HG03354 (cell line): ENCODE measurements at regions not wholly inside any gene's neighbourhood (a gene's known extent, or its start where the extent isn't known, plus 50 kb on each side); places are given as distances from the start of the nearest gene placed in this dataset.

Experiments
- ATAC-seq: cut with Tn5 transposase; IDR thresholded peaks from one replicate; pipeline ENCODE4 v1.9.1; 2021; ENCODE audit warnings: mild to moderate bottlenecking; ENCODE audit not compliant: unreplicated experiment, poor library complexity, severe bottlenecking

DNA sequence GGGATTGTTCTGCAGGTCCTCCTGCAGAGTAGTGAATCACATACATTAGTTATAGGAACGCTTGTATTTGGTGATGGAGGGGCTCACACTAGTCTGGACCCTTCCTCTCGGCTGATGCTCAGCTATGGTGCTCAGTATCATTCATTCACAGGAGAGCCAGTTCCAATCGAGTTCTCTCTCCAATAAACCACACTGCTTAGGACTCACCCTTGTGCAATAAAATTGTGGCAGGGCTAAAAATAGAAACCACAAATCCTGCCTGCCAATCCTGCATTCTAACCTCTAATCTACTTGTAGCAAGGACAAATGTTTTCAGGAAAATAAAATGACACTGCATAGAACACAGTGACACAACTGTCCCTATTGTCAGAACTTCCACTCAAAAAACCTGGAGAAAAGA, 138.4 kb upstream of the TBL1XR1 start:
- no peak for ATAC-seq

- ATAC-seq: no peak
Observed at GRCh38 chr3:177336873-177337450, 139.7 kb upstream of the TBL1XR1 start.

DNA sequence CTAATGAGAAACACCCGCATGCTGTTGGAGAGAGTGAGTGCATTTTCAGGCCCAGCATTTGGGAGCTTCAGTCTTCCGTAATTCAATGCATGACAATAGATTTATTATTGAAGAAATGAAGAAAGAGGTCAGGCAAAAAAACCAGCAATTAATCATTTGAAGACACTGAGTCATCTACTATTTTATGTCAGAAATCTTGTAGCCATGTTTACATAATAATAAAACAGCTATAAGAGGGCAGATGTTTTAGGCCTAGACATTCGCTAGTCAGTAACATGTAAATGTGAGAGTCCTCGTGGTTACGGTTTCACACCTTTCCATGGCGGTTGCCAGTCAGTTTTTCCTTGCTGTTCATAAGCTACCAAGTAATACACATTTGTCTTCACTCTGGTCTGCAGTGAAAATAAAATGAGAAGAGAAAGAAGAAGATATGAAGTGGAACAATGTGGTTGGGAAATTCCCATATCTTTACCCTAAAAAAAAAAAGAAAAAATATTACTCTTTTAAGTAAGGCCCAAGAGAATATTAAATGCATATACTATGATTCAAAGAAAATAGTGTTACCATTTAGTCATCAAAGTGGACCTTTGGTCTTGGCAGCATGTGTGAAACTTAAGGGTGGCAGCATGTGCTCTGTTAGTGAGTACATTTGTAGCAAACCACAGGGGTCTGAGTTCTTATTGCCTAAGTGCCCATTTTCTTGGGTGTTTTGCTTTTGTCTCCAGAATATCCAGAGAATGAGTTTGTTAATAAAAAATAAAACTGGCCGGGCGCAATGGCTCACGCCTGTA, 140.5 kb upstream of the TBL1XR1 start:
- ATAC-seq: peak; percentile 85

DNA sequence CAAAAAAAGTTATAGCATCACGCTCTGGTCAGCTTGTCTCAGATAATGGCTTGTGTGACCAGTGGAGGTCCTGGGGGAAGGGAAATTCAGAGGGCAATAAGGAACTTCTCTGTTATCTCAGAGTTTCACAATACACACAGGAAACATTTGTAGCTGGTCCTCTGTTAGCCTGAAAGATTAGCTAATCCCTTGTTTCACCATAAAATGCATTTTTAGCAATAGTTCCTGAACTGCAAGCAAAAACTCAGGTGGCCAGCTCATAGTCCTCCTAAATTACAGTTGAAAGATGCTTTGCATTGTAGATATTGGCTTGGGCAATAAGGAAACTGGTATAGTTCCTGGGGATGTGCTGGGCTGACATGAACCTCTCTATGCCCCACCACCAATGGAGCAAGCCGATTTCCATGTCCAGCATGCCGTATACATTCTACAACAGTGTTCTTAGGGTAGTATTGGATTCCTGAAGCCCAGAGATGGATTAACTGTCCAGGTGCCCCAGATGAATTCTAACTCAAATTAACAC, 141.5 kb upstream of the TBL1XR1 start:
- ATAC-seq: peak; percentile 40

- peak; percentile 15 for ATAC-seq
Observed at GRCh38 chr3:177339220-177339703, 142.0 kb upstream of the TBL1XR1 start.

- no peak for ATAC-seq
Observed at GRCh38 chr3:177340243-177340830, 143.1 kb upstream of the TBL1XR1 start.

- ATAC-seq: no peak
Observed at GRCh38 chr3:177341736-177342419, 144.6 kb upstream of the TBL1XR1 start.

DNA sequence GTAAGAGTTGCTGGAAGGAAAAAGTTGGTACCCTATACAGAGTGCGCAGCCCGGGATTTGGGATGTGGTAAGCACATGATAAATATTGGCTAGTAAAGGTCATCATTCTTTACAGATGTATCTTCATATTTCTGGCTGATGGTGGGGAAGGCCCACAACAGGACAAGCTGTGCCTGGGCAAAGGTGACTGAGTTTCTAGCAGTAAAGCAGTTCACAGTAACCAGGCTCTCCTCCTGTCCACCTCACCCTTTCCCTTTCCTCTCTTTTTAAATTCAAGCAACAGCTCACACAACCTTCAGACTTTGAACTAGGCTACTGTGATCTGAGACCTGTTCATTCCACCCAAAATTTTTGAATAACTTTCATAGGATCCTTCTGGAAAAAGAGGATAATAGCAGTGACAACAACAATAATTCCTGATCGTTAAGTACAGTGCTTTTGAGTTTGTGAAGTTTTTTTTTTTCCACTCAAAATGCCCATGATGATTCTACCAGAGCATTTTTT, 145.9 kb upstream of the TBL1XR1 start:
- ATAC-seq: no peak

DNA sequence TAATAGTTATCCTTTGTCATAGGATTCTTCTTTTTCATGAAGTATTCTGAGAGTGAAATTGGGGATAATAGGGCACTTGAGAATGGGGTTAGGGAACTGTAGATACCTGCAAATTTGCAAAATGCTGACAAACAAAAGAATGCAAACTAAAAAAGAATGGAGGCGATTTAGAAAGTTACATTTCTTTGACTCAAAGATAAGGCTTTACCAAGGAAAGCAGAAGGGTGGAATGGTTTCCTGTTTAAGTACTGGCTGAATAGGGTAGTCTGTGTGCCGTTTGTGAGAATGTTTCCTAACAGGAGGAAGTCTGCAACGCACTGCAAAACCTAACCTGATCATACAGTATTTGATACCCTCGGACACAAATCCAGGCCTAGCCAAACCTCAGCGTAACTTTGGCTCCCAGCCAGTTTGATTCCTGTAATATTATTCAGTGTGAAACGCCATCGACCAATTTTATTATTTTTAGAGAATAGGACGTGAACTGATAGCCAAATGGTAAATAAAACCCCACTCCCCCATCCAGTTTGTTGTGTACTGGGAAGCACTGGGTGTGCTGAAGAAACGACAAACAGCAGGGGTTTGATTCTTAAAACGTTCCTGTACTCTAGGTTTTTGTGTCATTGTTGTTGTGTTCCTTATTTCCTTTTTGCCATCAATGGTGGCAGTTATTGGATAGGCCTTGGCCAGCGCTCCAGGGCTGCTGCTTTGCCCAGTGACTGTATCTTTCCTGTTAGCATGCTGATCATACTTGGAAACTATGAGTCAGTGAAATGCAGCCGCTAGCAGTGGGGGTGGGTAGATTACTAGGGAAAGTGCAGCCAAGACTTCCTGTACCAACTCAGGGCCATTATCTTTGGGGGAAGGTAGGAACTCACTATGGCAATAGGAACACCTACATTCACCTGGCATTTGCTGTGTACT, 148.0 kb upstream of the TBL1XR1 start:
- peak; percentile 86 for ATAC-seq

- ATAC-seq: peak; percentile 28
Observed at GRCh38 chr3:177345973-177346503, 148.8 kb upstream of the TBL1XR1 start.

DNA sequence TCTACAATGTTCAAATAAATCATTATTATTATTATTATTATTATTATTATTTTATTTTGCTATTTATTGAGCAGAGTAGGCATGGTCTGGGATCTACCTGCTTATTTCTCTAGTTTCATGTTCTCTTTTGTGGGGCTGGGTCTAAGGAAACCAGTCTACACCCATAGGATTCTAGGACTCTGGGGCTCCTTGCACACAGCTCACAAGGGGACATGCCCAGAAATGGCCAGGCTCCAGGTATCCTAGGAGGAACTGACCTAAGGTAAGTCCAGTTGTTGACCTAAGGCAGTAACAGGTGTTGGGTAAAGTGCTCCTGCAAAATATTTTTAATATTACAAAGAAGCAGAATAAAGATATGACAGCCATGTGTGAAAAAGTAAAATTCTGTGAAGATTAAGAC, 149.6 kb upstream of the TBL1XR1 start:
- no peak for ATAC-seq

DNA sequence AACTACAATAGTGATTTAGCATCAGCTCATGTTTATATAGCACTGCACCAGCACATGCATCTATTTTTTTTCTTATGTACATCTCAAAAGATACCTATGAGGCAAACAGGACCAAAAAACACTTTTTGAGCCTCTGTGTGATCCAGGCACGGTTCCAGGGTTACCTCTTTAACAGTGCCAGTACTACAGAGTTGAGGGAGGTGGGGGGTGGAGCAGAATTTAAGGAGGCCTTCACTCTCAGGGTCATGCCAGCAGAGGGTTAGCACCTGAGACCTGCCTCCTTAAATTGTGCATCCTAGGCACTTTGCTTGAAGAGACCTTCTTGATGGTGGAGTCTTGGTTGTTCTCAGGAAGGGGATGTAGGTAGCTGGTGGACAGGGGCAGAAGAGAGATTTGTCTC, 150.3 kb upstream of the TBL1XR1 start:
- no peak for ATAC-seq

DNA sequence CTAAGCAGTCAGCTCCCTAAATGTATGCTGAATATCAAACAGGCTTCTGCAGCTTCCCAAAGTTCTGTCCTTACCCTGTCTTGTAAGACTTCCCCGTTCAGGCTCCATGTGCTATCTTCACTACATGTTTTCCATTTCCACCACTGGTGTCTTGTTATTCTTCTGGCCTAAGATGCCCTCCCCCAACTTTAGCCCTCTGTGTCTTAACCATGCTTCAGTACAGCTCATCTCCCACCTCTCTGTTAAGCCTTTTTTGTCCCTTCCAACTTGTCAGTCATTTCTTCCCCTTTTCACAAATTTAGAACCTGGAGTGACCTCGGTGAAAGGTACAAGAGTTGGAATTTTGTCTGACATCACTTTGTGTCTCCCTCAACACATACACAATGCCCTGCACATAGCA, 151.7 kb upstream of the TBL1XR1 start:
- no peak for ATAC-seq

DNA sequence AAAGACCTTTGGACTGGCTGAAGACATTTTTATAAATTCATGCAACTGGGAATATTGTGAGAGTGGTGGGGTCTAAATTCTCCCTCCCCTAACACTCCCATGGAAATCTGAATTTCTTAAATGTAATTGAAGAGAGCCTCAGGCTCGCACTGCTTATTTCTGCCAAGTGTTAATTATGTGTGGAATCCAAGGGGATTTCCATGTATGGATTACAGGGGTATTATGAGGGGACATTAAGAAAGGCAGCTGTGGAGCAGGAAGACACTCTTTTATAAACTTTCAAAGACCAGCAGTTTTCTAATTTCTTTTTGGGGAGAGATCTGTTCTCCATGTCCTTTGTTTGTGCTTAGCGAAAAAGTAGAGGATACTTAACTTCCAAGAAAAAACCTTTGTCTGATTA, 152.1 kb upstream of the TBL1XR1 start:
- no peak for ATAC-seq

- no peak for ATAC-seq
Observed at GRCh38 chr3:177350121-177350520, 152.8 kb upstream of the TBL1XR1 start.

DNA sequence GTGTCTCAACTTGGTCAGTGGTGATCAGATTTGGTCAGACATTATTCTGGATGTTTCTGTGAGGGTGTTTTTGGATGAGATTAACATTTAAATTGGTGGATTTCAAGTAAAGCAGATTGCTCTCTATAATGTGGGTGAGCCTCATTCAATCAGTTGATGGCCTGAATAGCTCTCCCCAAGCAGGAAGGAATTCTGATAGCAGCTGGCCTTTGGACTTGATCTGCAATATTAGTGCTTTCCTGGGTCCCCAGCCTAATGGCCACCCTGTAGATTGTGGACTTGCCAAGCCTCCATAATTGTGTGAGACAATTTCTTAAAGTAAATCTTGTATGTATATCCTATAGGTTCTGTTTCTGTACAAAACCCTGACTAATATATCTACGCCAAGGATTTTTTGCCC, 153.9 kb upstream of the TBL1XR1 start:
- no peak for ATAC-seq

- ATAC-seq: peak; percentile 99
Observed at GRCh38 chr3:177351757-177352158, 154.5 kb upstream of the TBL1XR1 start.

DNA sequence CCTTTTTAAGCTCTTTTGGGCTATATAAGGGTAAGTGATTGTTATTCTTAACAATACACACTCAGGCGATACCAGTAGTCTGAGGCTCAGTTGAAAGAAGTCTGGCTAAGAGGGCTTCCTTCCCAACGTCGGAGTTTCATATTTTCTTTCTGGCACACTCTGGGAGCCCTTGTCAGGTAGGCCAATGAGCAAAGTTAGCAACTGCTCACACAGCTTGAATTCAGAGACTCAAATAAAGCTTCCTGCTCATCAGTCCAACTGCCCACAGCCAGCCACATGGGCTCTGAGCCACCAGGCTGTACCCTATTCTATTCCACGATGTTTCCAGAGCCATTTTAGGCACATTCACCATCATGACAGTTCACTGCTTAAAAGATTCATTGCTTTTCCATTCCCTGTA, 155.1 kb upstream of the TBL1XR1 start:
- ATAC-seq: no peak

- ATAC-seq: no peak
Observed at GRCh38 chr3:177353140-177353539, 155.9 kb upstream of the TBL1XR1 start.
